Esophagus muscularis mucosa (tissue), 4 donors: ENCODE measurements at regions not wholly inside any gene's neighbourhood (a gene's known extent, or its start where the extent isn't known, plus 50 kb on each side); places are given as distances from the start of the nearest gene placed in this dataset.

ENCODE experiments used
- DNase-seq: peaks from one replicate; pipeline ENCODE4 v3.0.0-alpha.2; 2017; ENCODE audit errors: extremely low spot score
- H3K27ac ChIP-seq, 4 donors: fragments of 200-600 bp; sonication (generic); replicated peaks in 1 of 4; 1 replicate in 3 of 4; 2 replicates in 1 of 4; pipeline ENCODE4 v1.5.1; 2016 to 2019; ENCODE audit warnings: mild to moderate bottlenecking in 1 of 4
- H3K27me3 ChIP-seq, 4 donors: fragments of 200-600 bp; sonication (generic); one replicate each; pipeline versions ENCODE4 v1.5.1 to v1.6.0; 2016 to 2019
- H3K36me3 ChIP-seq, 4 donors: fragments of 200-600 bp; sonication (generic); one replicate each; pipeline ENCODE4 v1.5.1; 2016 to 2019
- H3K4me1 ChIP-seq, 4 donors: fragments of 200-600 bp; sonication (generic); one replicate each; pipeline ENCODE4 v1.5.1; 2016 to 2019
- H3K4me3 ChIP-seq, 4 donors: fragments of 200-600 bp; sonication (generic); 1 replicate in 2 of 4; 2 replicates in 2 of 4; pipeline ENCODE4 v1.5.1; 2016 to 2019; ENCODE audit warnings: mild to moderate bottlenecking in 4 of 4, moderate library complexity in 1 of 4
- H3K9me3 ChIP-seq, 4 donors: fragments of 200-600 bp; sonication (generic); 1 replicate in 3 of 4; 2 replicates in 1 of 4; pipeline ENCODE4 v1.5.1; 2016 to 2019
- CTCF ChIP-seq, 3 experiments: fragments of 200-600 bp in 2 of 3; fragments of 450-650 bp in 1 of 3; sonication (generic) in 2 of 3; IDR thresholded peaks; one replicate each; pipeline ENCODE4 v1.5.1; 2017 to 2019; ENCODE audit warnings: antibody characterized with exemption in 3 of 3, mild to moderate bottlenecking in 2 of 3, moderate library complexity in 1 of 3
- EP300 ChIP-seq: sonication (generic); formaldehyde crosslinking; IDR thresholded peaks from one replicate; pipeline ENCODE4 v1.6.1; 2017; ENCODE audit warnings: antibody characterized with exemption
- POLR2A ChIP-seq: fragments of 450-650 bp; IDR thresholded peaks from one replicate; pipeline ENCODE4 v1.6.1; 2017; ENCODE audit warnings: antibody characterized with exemption, moderate library complexity, mild to moderate bottlenecking, low read depth
- POLR2AphosphoS5 ChIP-seq, 2 donors: sonication (generic); formaldehyde crosslinking; IDR thresholded peaks; one replicate each; pipeline ENCODE4 v1.6.1; 2017; ENCODE audit warnings: antibody characterized with exemption in 2 of 2
- WGBS: methylation state at CpG from one replicate; pipeline ENCODE4 v1.1.5; 2018; 5-methylcytosine and 5-hydroxymethylcytosine counted together
- intact Hi-C: fragments of 100-400 bp; cut with DNase I; formaldehyde crosslinking; loops from one replicate; pipeline ENCODE4 v1.15.1; 2023

DNA sequence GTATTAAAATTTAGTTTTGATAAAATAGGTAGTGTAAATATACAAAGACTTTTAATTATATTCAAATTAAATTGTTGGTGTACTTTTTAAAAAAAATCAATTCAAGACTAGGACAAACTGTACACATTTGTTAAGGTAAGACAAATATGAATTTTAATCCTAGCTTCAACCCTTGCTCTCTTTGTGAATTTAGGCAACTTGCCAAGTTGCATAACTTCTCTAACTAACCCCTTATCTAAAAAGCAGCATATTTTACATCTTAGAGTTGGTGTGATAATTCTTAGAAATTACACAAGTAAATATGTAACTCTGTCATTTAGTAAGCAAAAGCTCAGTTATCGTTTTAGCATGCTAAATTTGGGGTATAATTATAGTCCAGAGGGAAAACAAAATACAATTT lies 78.1 kb upstream of the FSTL5 start:
- Histone ChIP-seq H3K9me3 (no peaks in the 10 kb centered on the region), H3K4me3 (no peak overlapping the region), H3K27me3 (no peaks in the 10 kb centered on the region), H3K36me3 (no peaks in the 10 kb centered on the region), H3K4me1 (no peaks in the 10 kb centered on the region), H3K27ac (no peak overlapping the region)
- DNase-seq = no peak
- intact Hi-C loops = no loop called here
- 59% methylated on average over 1 of the region's 1 CpG for WGBS
- no peak for TF ChIP-seq POLR2AphosphoS5 (IDR thresholded peaks at IDR 0.05)
- no peak for TF ChIP-seq CTCF (IDR thresholded peaks at IDR 0.05)
- no peak for TF ChIP-seq EP300
- TF ChIP-seq POLR2A = no peak

DNA sequence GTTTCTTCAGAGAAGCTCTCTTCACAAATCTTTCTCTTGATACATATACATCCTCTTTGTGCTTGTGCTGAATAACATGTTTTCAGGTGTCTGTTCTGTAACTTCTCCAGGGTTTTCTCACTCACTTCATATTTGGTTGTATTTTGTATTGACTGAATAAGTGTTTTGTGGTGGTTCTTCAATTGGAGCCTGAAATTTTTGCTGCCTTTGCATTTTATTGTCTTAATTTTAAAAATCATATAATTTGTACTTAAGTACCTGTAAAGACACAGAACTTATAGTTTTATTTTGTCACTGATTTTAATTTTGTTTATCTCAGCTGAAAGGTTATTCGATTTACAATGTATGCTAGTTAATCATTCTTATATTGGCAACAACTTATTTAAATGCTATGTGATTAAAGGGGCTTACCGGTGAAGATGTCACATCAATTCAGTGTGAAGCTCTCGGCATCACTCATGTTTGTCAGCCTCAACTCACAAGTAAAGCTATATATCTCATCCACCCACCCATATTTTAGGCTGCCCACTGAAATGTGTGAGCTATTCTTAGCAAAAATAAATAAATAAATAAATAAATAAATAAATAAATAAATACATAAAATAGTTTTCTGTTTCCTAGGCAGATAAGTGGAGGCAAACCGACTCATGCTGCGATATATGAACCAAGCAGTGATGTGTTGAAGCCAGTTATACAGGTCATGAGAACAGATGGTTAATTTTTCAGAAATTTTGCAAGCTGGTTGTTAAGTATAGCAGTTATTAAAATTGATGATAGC lies 76.4 kb upstream of the FSTL5 start:
- TF ChIP-seq POLR2AphosphoS5 (IDR thresholded peaks at IDR 0.05) (no peak), EP300 (no peak), POLR2A (no peak), CTCF (IDR thresholded peaks at IDR 0.05) (no peak)
- Histone ChIP-seq H3K4me3 (no peak overlapping the region), H3K27me3 (no peaks in the 10 kb centered on the region), H3K27ac (no peak overlapping the region), H3K36me3 (no peaks in the 10 kb centered on the region), H3K9me3 (no peaks in the 10 kb centered on the region), H3K4me1 (no peaks in the 10 kb centered on the region)
- 77% methylated on average over 5 of the region's 5 CpGs for WGBS
- no peak for DNase-seq
- intact Hi-C loops = no loop called here

DNA sequence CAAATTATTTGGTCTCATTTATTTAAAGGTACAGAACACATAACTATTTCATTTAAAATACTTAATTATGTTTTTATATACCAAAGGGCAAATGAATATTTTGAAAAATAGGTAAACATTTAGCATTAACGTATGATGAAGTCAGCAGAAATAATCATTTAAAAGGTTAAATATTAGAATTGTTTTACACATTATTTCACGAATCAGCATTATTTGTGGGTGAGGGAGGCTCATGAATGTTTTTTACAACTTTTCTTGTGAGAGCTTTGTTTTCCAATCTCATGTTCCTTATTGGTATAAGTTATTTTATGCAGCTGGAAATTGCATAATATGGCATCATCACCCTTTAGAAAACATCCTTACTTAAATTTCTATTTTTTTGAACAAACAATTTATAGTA lies 73.9 kb upstream of the FSTL5 start:
- TF ChIP-seq POLR2A = no peak
- no peak for TF ChIP-seq EP300
- TF ChIP-seq POLR2AphosphoS5 (IDR thresholded peaks at IDR 0.05) = no peak
- TF ChIP-seq CTCF (IDR thresholded peaks at IDR 0.05) = no peak
- DNase-seq = no peak
- Histone ChIP-seq H3K4me3 (no peak overlapping the region), H3K36me3 (no peaks in the 10 kb centered on the region), H3K9me3 (no peaks in the 10 kb centered on the region), H3K4me1 (no peaks in the 10 kb centered on the region), H3K27me3 (no peaks in the 10 kb centered on the region), H3K27ac (no peak overlapping the region)
- 84% methylated on average over 2 of the region's 2 CpGs for WGBS
- intact Hi-C loops = no loop called here

GRCh38 chr4:162234595-162234994 lies 70.8 kb upstream of the FSTL5 start:
- Histone ChIP-seq H3K36me3 (no peaks in the 10 kb centered on the region), H3K27ac (no peak overlapping the region), H3K4me1 (no peaks in the 10 kb centered on the region), H3K9me3 (no peaks in the 10 kb centered on the region), H3K27me3 (no peaks in the 10 kb centered on the region), H3K4me3 (no peak overlapping the region)
- DNase-seq = no peak
- TF ChIP-seq CTCF (IDR thresholded peaks at IDR 0.05) = no peak
- TF ChIP-seq EP300 = no peak
- no peak for TF ChIP-seq POLR2AphosphoS5 (IDR thresholded peaks at IDR 0.05)
- TF ChIP-seq POLR2A = no peak
- 55% methylated on average over 3 of the region's 3 CpGs for WGBS
- intact Hi-C loops = no loop called here

DNA sequence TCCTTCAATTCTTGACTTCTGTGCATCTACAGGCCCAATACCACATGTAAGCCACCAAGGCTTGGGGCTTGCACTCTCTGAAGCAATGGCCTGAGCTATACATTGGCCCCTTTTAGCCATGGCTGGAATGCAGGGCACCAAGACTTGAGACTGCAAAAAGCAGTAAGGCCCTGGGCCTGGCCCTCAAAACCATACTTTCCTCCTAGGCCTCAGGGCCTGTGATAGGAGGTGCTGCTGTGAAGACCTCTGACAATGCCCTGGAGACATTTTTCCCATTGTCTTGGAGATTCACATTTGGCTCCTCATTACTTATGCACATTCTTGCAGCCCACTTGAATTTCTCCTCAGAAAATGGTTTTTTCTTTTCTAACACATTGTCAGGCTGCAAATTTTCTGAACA lies 68.5 kb upstream of the FSTL5 start:
- H3K9me3 ChIP-seq = no peaks in the 10 kb centered on the region
- H3K27ac ChIP-seq = no peak overlapping the region
- no peaks in the 10 kb centered on the region for H3K36me3 ChIP-seq
- H3K4me1 ChIP-seq = no peaks in the 10 kb centered on the region
- H3K27me3 ChIP-seq = no peaks in the 10 kb centered on the region
- H3K4me3 ChIP-seq = no peak overlapping the region
- TF ChIP-seq POLR2AphosphoS5 (IDR thresholded peaks at IDR 0.05) = no peak
- intact Hi-C loops = no loop called here
- DNase-seq = no peak
